Activated naive CD4-positive, alpha-beta T cell treated with anti-CD3 and anti-CD28 coated beads, Interleukin-2, amount 50 U/mL, for 72 hours (primary cell): ENCODE measurements at regions not wholly inside any gene's neighbourhood (a gene's known extent, or its start where the extent isn't known, plus 50 kb on each side); places are given as distances from the start of the nearest gene placed in this dataset.

Source experiments
- ATAC-seq, 2 donors: fragments of 150-1000 bp; cut with Tn5 transposase; 2 replicates each; pipeline ENCODE4 v1.10.0; 2021; ENCODE audit warnings: mild to moderate bottlenecking in 2 of 2, moderate library complexity in 2 of 2
- DNase-seq, 2 donors: peaks; one replicate each; pipeline ENCODE4 v3.0.0; 2021 to 2022; ENCODE audit warnings: low spot score in 2 of 2
- H3K27ac Mint-ChIP-seq, 2 donors: one replicate each; pipeline ENCODE4 v1.8.0; 2022; ENCODE audit warnings: mild to moderate bottlenecking in 2 of 2, mixed read lengths in 2 of 2
- H3K36me3 Mint-ChIP-seq, 2 donors: one replicate each; pipeline ENCODE4 v1.8.0; 2022; ENCODE audit warnings: mixed read lengths in 2 of 2
- H3K9me3 Mint-ChIP-seq, 2 donors: one replicate each; pipeline ENCODE4 v1.8.0; 2022; ENCODE audit warnings: mixed read lengths in 2 of 2

DNA sequence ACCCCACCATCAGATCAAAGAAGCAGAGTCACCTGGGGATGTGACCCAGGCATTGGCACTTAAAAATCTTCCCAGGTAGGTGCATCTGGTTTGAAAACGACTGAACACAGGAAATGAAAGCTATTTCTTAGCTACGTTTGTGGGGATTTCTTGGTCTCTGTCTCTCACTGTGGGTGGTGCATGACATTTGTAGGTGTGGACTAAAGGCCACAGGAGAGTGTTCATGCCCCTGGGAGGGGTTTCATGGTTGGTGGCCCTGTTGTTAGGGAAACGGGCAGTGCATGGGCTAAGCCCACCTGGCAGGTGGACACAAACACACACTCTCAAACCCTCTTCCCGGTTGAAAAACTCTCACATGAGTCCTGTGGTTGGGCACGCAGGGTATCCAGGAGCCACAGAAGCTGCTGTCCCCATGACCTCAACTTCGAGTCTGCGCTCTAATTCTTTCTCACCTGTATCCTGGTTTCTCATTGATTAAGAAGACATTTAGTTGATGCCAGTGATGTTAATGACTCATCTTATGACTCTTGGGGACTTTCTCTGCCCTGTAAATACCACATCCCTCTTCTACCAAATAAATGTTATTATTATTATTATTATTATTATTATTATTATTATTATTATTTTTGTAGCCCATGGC, 119.4 kb downstream of the MRPS6 start:
- peak; percentile 82 to 87 for ATAC-seq
- peak overlapping the region; percentile 81 to 93 for H3K27ac Mint-ChIP-seq

GRCh38 chr21:34195335-34195734, 122.0 kb downstream of the MRPS6 start:
- Mint-ChIP-seq H3K36me3 (peaks cover 0 to 24% of the 10 kb centered on the region in 2 donors), H3K27ac (no peak overlapping the region), H3K9me3 (peaks cover 0 to 17% of the 10 kb centered on the region in 2 donors)
- DNase-seq (no peak), ATAC-seq (no peak)

More for the DNA sequence above, 119.4 kb downstream of the MRPS6 start:
- peaks cover 9 to 40% of the 10 kb centered on the region in 2 donors for H3K36me3 Mint-ChIP-seq
- H3K9me3 Mint-ChIP-seq = peaks cover 8 to 23% of the 10 kb centered on the region in 2 donors
- no peak for DNase-seq

DNA sequence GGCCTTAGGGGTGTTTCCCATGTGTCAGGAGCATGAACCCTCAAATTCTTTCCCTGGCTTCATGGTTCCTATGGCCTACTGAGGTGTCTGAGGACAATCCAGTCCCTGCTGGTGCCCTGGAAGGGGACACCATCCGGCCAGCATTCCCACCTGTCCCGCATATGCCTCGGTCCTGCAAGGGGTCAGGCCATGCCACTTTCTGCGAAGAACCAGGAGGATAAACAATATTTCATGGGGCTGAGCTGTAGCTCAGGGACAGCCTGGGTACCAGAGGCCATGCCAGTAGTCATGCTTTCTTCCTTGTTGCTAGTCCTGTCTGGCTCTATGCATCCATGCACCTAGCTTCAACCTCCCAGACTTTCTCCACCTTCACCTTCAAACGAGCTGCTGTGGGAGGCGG, 123.6 kb downstream of the MRPS6 start:
- Mint-ChIP-seq H3K9me3 (peaks cover 0 to 5% of the 10 kb centered on the region in 2 donors), H3K36me3 (peaks cover 0 to 13% of the 10 kb centered on the region in 2 donors), H3K27ac (no peak overlapping the region)
- DNase-seq (no peak), ATAC-seq (no peak)

DNA sequence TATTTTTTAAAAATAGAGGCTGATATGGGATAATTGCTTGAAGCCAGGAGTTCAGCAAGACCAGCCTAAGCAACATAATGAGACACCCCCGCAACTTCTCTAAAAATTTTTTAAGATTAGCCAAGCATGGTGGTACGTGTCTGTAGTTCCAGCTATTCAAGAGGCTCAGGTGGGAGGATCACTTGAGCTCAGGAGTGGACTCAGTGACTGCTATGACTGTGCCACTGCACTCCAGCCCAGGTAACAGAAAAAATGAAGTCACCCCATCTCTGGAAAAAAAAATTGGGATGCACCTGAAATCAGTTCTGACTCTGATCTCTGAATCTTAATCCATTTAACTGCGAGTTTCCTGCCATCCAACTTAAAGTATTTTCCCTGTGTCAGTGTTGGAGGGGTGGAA, 124.2 kb downstream of the MRPS6 start:
- ATAC-seq = no peak
- peaks cover 0 to 5% of the 10 kb centered on the region in 2 donors for H3K9me3 Mint-ChIP-seq
- no peak for DNase-seq
- H3K36me3 Mint-ChIP-seq = peaks cover 0 to 13% of the 10 kb centered on the region in 2 donors
- peak overlapping the region in 1 of 2 donors; percentile 82 for H3K27ac Mint-ChIP-seq

DNA sequence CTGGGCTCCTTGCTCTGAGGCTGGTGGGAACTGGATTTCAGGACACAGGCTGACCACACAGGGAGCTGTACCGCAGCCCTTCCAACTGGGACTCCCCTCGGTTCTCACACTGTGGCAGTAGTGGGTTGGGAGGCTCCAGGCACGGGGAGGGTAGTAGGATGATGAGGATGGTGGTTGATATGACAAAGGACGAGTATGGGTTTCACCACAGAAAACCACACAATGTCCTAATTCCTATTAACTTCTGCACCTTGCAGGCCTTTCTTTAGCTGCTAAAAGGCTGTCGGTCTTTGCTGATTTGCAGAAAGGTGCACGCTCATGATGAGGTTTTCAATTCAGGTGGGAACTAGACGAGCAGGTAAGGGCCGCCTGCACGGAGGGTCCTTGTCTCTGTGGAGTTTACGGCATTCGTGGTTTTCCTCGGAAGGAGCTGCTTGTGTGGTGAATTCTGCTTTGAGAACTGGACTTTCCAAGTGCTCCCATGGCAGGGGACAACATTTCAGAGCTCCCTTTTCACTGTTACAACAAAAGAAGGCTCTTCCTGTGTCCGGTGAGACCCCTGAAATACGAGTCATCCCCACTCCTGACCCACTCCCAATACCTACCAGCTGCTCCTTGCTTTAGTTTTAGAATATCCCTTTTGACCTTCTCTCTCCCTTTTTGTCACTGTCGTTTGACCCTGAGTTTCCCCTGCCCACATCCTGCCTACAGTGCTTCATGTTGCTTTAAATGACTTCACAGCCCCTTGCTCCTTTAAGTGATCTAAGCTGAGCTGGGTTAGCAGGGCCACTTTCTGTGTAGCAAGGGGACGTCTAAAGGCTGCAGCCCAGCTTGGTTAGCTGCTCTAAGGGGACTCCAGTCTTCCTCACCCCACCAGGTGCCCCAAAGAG, 125.1 kb downstream of the MRPS6 start:
- Mint-ChIP-seq H3K9me3 (peaks cover 0 to 5% of the 10 kb centered on the region in 2 donors), H3K36me3 (peaks cover 0 to 13% of the 10 kb centered on the region in 2 donors), H3K27ac (peak overlapping the region; percentile 53 to 82)
- ATAC-seq (peak; percentile 78 to 83), DNase-seq (peak in 1 of 2 donors; percentile 21)

- DNase-seq (no peak), ATAC-seq (peak in 1 of 2 donors; percentile 7)
- peak overlapping the region; percentile 3 to 82 for H3K27ac Mint-ChIP-seq
- H3K9me3 Mint-ChIP-seq = no peaks in the 10 kb centered on the region
- peaks cover 0 to 6% of the 10 kb centered on the region in 2 donors for H3K36me3 Mint-ChIP-seq
These were observed 125.9 kb downstream of the MRPS6 start for GRCh38 chr21:34199121-34199910.

DNA sequence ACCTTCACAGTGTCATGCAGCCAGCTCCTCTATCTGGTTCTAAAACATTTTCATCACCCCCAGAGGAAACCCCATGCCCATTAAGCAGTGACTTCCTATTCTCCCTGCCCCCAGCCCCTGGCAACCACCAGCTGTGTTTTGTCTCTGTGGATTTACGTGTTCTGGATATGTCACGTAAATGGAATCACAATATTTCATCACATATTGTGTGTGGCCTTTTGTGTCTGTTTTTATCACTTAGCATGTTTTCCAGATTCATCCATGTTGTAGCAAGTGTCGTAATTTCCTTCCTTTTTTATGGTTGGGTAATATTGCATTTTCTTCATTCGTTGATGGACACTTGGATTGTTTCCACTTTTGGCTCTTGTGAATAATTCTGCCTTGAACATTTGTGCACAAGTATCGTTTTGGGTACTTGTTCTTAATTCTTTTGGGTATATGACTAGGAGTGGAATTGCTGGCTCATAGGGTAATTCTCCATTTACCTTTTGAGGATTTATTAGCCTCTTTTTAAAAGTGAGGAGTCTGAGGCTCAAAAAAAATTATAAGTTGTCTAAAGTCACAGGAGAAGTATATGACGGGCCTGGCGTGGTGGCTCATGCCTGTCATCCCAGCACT, 127.0 kb downstream of the MRPS6 start:
- no peaks in the 10 kb centered on the region for H3K9me3 Mint-ChIP-seq
- peaks cover 0 to 6% of the 10 kb centered on the region in 2 donors for H3K36me3 Mint-ChIP-seq
- ATAC-seq (no peak), DNase-seq (no peak)
- H3K27ac Mint-ChIP-seq = peak overlapping the region; percentile 39 to 91

- DNase-seq (no peak), ATAC-seq (no peak)
- Mint-ChIP-seq H3K27ac (peak overlapping the region; percentile 39 to 91), H3K36me3 (peaks cover 0 to 6% of the 10 kb centered on the region in 2 donors), H3K9me3 (no peaks in the 10 kb centered on the region)
These were observed 127.6 kb downstream of the MRPS6 start for GRCh38 chr21:34201001-34201400.

DNA sequence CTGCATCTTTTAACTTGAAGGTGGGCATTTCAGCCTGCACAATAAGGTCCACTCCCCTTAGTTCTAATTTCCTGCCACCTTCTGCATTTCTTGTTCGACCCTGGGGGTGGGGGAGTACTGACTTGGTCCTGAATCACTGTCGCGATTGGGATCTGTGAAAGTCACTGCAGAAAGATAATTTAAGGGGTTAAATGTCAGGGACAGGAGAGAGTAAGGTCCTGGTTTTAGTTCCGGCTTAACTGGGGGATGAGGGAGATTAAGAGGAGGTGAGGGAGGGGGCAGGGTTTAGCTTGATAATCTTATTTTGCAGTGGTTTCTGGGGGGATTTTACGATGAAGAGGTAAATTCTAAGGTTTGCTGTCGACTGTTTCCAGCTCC, 128.1 kb downstream of the MRPS6 start:
- no peak for DNase-seq
- Mint-ChIP-seq H3K36me3 (peaks cover 0 to 6% of the 10 kb centered on the region in 2 donors), H3K9me3 (no peaks in the 10 kb centered on the region), H3K27ac (peak overlapping the region; percentile 66 to 91)
- peak in 1 of 2 donors; percentile 17 for ATAC-seq

GRCh38 chr21:34202553-34203372, 129.4 kb downstream of the MRPS6 start:
- Mint-ChIP-seq H3K27ac (peak overlapping the region in 1 of 2 donors; percentile 91), H3K36me3 (peaks cover 0 to 6% of the 10 kb centered on the region in 2 donors), H3K9me3 (no peaks in the 10 kb centered on the region)
- no peak for ATAC-seq
- no peak for DNase-seq

DNA sequence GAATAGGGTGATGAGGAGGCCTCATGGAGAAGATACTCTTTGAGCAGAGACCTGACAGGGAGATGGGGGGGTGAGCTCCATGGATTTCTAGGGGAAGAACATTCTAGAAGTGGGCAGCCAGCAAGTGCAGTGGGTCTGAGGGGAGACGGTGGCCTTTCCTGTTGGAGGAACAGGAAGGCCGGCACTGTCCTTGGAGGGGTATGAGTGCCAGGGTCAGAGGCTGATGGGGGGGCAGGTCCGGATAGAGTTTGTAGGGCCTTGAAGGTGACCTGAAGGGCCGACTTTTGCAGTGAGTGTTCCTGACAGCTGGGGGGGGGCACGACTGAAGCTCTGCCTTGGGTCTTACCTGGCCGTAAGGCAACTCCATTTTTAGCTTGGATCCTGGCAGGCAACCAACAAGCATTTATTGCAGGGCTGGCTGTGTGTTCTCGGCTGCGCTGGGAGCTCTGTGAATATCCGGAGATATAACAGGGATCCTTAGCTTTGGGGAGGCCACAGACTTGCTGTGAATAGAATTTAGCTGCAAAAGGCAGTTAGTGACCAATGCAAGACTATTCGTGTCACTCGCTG, 130.6 kb downstream of the MRPS6 start:
- Mint-ChIP-seq H3K9me3 (peaks cover 0 to 2% of the 10 kb centered on the region in 2 donors), H3K27ac (no peak overlapping the region), H3K36me3 (peaks cover 0 to 6% of the 10 kb centered on the region in 2 donors)
- ATAC-seq = no peak
- no peak for DNase-seq

GRCh38 chr21:34204481-34205439, 131.4 kb downstream of the MRPS6 start:
- H3K9me3 Mint-ChIP-seq = peaks cover 0 to 8% of the 10 kb centered on the region in 2 donors
- DNase-seq (no peak), ATAC-seq (no peak)
- peaks cover 0 to 13% of the 10 kb centered on the region in 2 donors for H3K36me3 Mint-ChIP-seq
- H3K27ac Mint-ChIP-seq = no peak overlapping the region

- DNase-seq = no peak
- Mint-ChIP-seq H3K36me3 (peaks cover 0 to 16% of the 10 kb centered on the region in 2 donors), H3K27ac (no peak overlapping the region), H3K9me3 (peaks cover 0 to 14% of the 10 kb centered on the region in 2 donors)
- ATAC-seq = no peak
These were observed 132.6 kb downstream of the MRPS6 start for GRCh38 chr21:34205811-34206571.

- H3K36me3 Mint-ChIP-seq = peaks cover 14 to 16% of the 10 kb centered on the region in 2 donors
- peaks cover 7 to 23% of the 10 kb centered on the region in 2 donors for H3K9me3 Mint-ChIP-seq
- ATAC-seq (no peak), DNase-seq (no peak)
- no peak overlapping the region for H3K27ac Mint-ChIP-seq
These were observed 140.6 kb downstream of the MRPS6 start for GRCh38 chr21:34213959-34214358.
